ENCODE measurements at regions not wholly inside any gene's neighbourhood (a gene's known extent, or its start where the extent isn't known, plus 50 kb on each side); places are given as distances from the start of the nearest gene placed in this dataset.

- no peak for TF ChIP-seq CTCF (IDR thresholded peaks at IDR 0.05; ENCODE audit: control insufficient read depth, extremely low read depth, insufficient read depth)
- H3K4me3 ChIP-seq (ENCODE audit: low read depth, low read length), result no peak overlapping the region
- DNase-seq (ENCODE audit: low read depth), result no peak
These were observed 472.0 kb upstream of the TBX3 start for GRCh38 chr12:115155665-115156645.

- DNase-seq (ENCODE audit: low read depth), result no peak
- no peak for TF ChIP-seq CTCF (IDR thresholded peaks at IDR 0.05; ENCODE audit: control insufficient read depth, extremely low read depth, insufficient read depth)
- no peak overlapping the region for H3K4me3 ChIP-seq (ENCODE audit: low read depth, low read length)
These were observed 465.9 kb upstream of the TBX3 start for GRCh38 chr12:115149685-115150378.

GRCh38 chr12:115149279-115149678, 465.3 kb upstream of the TBX3 start:
- no peak for DNase-seq (ENCODE audit: low read depth)
- no peak for TF ChIP-seq CTCF (IDR thresholded peaks at IDR 0.05; ENCODE audit: control insufficient read depth, extremely low read depth, insufficient read depth)
- H3K4me3 ChIP-seq (ENCODE audit: low read depth, low read length), result no peak overlapping the region

GRCh38 chr12:115147916-115148315, 463.9 kb upstream of the TBX3 start:
- peak; percentile 4 for DNase-seq (ENCODE audit: low read depth)
- TF ChIP-seq CTCF (IDR thresholded peaks at IDR 0.05; ENCODE audit: control insufficient read depth, extremely low read depth, insufficient read depth), result no peak
- no peak overlapping the region for H3K4me3 ChIP-seq (ENCODE audit: low read depth, low read length)

GRCh38 chr12:115146453-115146852, 462.5 kb upstream of the TBX3 start:
- H3K4me3 ChIP-seq (ENCODE audit: low read depth, low read length), result no peak overlapping the region
- no peak for TF ChIP-seq CTCF (IDR thresholded peaks at IDR 0.05; ENCODE audit: control insufficient read depth, extremely low read depth, insufficient read depth)
- DNase-seq (ENCODE audit: low read depth), result no peak

GRCh38 chr12:115144425-115144824, 460.4 kb upstream of the TBX3 start:
- H3K4me3 ChIP-seq (ENCODE audit: low read depth, low read length), result no peak overlapping the region
- DNase-seq (ENCODE audit: low read depth), result no peak
- no peak for TF ChIP-seq CTCF (IDR thresholded peaks at IDR 0.05; ENCODE audit: control insufficient read depth, extremely low read depth, insufficient read depth)
